ENCODE measurements at regions not wholly inside any gene's neighbourhood (a gene's known extent, or its start where the extent isn't known, plus 50 kb on each side); places are given as distances from the start of the nearest gene placed in this dataset.

- TF ChIP-seq CTCF (IDR thresholded peaks at IDR 0.05; ENCODE audit: poor library complexity) (no peak), EZH2 (IDR thresholded peaks at IDR 0.05; ENCODE audit: borderline replicate concordance) (no peak)
These were observed 595.4 kb upstream of the ADAMTS5 start for GRCh38 chr21:27562303-27562702.
